Neural progenitor cell (in vitro differentiated cells): ENCODE measurements at regions not wholly inside any gene's neighbourhood (a gene's known extent, or its start where the extent isn't known, plus 50 kb on each side); places are given as distances from the start of the nearest gene placed in this dataset.

ENCODE experiments used
- CTCF ChIP-seq: fragments of 200-600 bp; sonication (generic); IDR thresholded peaks from 2 replicates; pipeline ENCODE4 v1.5.1; 2017; ENCODE audit warnings: antibody characterized with exemption, mild to moderate bottlenecking
- EZH2 ChIP-seq: fragments of 200-600 bp; sonication (generic); IDR thresholded peaks from 2 replicates; pipeline ENCODE4 v1.6.1; 2017; ENCODE audit warnings: antibody characterized with exemption, mild to moderate bottlenecking, moderate library complexity

DNA sequence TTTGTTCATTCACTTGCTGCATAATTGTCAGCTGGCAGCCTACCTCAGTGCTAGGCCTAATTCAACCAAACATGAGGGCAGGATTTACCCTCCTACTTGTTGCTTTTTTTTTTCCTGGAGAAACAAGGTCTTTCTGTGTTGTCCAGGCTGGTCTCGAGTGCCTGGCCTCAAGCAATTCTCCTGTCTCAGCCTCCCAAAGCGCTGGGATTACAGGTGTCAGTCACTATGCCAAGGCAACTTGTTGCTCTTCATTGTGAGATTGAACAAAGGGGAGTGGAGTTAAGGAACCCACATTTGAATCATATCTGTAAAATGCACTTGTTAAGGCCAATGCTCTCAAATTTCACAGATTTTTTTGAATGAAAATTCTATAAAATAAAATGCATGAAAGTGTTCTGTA lies 380.5 kb downstream of the TMEM161B start:
- TF ChIP-seq CTCF (no peak), EZH2 (no peak)
